Prostate gland (tissue), 2 donors: ENCODE measurements at regions not wholly inside any gene's neighbourhood (a gene's known extent, or its start where the extent isn't known, plus 50 kb on each side); places are given as distances from the start of the nearest gene placed in this dataset.

Experiments
- DNase-seq: peaks from one replicate; pipeline ENCODE4 v3.0.0-alpha.2; 2019; ENCODE audit warnings: low spot score
- H3K27ac ChIP-seq, 2 donors: fragments of 200-600 bp; sonication (generic); 2 replicates each; pipeline ENCODE4 v1.5.1; 2017 to 2019
- H3K27me3 ChIP-seq: fragments of 200-600 bp; sonication (generic); replicated peaks from 2 replicates; pipeline ENCODE4 v1.5.1; 2019; ENCODE audit not compliant: insufficient read depth
- H3K36me3 ChIP-seq, 2 donors: fragments of 200-600 bp; sonication (generic); 1 replicate in 1 of 2; 2 replicates in 1 of 2; pipeline versions ENCODE4 v1.5.1 to v1.8.1; 2017 to 2019
- H3K4me1 ChIP-seq: fragments of 200-600 bp; sonication (generic); replicated peaks from 2 replicates; pipeline ENCODE4 v1.5.1; 2019
- H3K4me3 ChIP-seq, 2 donors: fragments of 200-600 bp; sonication (generic); 2 replicates each; pipeline ENCODE4 v1.5.1; 2017 to 2019
- H3K9me3 ChIP-seq: fragments of 200-600 bp; sonication (generic); 2 replicates; pipeline ENCODE4 v1.5.1; 2017
- POLR2A ChIP-seq: fragments of 450-650 bp; IDR thresholded peaks from one replicate; pipeline ENCODE4 v1.6.1; 2016; ENCODE audit warnings: antibody characterized with exemption, mild to moderate bottlenecking
- POLR2AphosphoS5 ChIP-seq: sonication (generic); formaldehyde crosslinking; IDR thresholded peaks from one replicate; pipeline ENCODE4 v1.6.1; 2017; ENCODE audit warnings: antibody characterized with exemption
- WGBS: methylation state at CpG from one replicate; pipeline ENCODE4 v1.1.5; 2018; 5-methylcytosine and 5-hydroxymethylcytosine counted together
- intact Hi-C: fragments of 100-400 bp; cut with DNase I; formaldehyde crosslinking; loops from one replicate; pipeline ENCODE4 v1.14.2; 2022
- TF ChIP-seq, protein P1 (sequence below), 4 experiments: fragments of 200-600 bp in 2 of 4; fragments of 450-650 bp in 2 of 4; sonication (generic) in 2 of 4; IDR thresholded peaks; 1 replicate in 3 of 4; 2 replicates in 1 of 4; pipeline ENCODE4 v1.5.1; 2016 to 2019; ENCODE audit warnings: antibody characterized with exemption in 4 of 4, mild to moderate bottlenecking in 2 of 4, moderate library complexity in 2 of 4

DNA sequence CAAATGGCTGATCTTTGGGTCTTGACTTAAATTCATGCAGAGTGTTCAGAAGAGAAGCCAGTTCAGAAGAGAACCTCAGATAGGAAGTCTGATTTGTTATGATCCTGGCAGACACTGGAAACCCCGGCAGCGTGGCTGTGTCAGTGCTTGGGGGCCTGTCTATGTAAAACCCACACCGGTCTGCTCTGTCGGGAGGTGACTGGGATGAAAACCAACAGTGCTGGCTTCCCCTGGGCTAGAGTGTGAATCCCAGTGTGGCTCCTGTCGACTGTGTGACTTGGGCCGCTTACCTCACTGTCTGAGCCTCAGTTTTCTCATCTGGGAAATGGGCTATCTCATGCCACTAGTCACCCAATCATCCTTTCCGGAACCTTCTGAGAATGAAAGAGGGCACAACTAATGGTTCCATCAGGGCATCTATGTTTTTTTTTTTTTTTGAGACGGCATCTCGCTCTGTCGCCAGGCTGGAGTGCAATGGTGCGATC, 92.4 kb downstream of the FOXL1 start:
- H3K27ac ChIP-seq, result no peak overlapping the region
- 88% methylated on average over 11 of the region's 11 CpGs for whole genome bisulfite sequencing
- no peaks in the 10 kb centered on the region for H3K4me1 ChIP-seq
- no peaks in the 10 kb centered on the region for H3K9me3 ChIP-seq
- H3K27me3 ChIP-seq, result no peaks in the 10 kb centered on the region
- H3K4me3 ChIP-seq, result no peak overlapping the region
- TF ChIP-seq, protein P1, sequence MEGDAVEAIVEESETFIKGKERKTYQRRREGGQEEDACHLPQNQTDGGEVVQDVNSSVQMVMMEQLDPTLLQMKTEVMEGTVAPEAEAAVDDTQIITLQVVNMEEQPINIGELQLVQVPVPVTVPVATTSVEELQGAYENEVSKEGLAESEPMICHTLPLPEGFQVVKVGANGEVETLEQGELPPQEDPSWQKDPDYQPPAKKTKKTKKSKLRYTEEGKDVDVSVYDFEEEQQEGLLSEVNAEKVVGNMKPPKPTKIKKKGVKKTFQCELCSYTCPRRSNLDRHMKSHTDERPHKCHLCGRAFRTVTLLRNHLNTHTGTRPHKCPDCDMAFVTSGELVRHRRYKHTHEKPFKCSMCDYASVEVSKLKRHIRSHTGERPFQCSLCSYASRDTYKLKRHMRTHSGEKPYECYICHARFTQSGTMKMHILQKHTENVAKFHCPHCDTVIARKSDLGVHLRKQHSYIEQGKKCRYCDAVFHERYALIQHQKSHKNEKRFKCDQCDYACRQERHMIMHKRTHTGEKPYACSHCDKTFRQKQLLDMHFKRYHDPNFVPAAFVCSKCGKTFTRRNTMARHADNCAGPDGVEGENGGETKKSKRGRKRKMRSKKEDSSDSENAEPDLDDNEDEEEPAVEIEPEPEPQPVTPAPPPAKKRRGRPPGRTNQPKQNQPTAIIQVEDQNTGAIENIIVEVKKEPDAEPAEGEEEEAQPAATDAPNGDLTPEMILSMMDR (IDR thresholded peaks at IDR 0.05), result no peak
- no peak for TF ChIP-seq POLR2A
- TF ChIP-seq POLR2AphosphoS5, result no peak
- DNase-seq, result no peak
- intact Hi-C loops, result no loop called here
- H3K36me3 ChIP-seq, result no peaks in the 10 kb centered on the region

DNA sequence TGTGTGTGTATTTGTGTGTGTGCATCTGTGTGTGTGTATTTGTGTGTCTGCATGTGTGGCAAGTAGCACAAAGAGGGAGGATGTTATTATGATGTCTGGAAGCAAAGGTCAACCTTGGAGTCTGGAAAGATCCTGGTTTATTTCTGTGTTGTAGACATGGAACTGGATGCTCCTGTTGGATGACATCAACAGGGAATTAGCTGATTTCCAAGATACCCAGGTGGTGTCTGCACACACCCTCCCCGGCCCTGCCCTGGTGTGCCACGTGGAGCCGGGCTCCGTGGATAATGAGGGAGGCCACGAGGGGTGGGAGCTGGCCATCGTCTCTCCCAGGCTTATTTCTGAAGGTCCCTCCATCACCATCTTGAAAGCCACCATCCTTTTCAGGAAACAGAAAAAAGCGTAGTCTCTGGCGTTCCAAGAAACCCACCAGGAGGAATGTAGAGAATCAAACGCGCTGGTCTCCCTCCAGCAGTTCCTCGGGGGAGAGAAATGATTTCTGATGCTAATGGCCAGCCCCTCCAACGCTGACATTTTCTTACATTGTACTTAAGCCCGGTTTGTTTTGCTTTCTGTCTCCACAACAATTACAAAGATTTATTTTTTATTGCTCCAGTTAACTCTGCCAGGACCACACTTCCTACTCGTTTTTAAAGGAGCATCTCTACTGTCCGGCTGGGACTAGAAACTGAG, 93.3 kb downstream of the FOXL1 start:
- WGBS, result 18% methylated on average over 15 of the region's 15 CpGs
- intact Hi-C loops, result no loop called here
- Histone ChIP-seq H3K4me3 (no peak overlapping the region), H3K36me3 (no peaks in the 10 kb centered on the region), H3K27ac (no peak overlapping the region), H3K27me3 (no peaks in the 10 kb centered on the region), H3K4me1 (no peaks in the 10 kb centered on the region), H3K9me3 (no peaks in the 10 kb centered on the region)
- TF ChIP-seq POLR2A (no peak), POLR2AphosphoS5 (no peak)
- TF ChIP-seq, protein P1 (IDR thresholded peaks at IDR 0.05), result no peak
- no peak for DNase-seq

DNA sequence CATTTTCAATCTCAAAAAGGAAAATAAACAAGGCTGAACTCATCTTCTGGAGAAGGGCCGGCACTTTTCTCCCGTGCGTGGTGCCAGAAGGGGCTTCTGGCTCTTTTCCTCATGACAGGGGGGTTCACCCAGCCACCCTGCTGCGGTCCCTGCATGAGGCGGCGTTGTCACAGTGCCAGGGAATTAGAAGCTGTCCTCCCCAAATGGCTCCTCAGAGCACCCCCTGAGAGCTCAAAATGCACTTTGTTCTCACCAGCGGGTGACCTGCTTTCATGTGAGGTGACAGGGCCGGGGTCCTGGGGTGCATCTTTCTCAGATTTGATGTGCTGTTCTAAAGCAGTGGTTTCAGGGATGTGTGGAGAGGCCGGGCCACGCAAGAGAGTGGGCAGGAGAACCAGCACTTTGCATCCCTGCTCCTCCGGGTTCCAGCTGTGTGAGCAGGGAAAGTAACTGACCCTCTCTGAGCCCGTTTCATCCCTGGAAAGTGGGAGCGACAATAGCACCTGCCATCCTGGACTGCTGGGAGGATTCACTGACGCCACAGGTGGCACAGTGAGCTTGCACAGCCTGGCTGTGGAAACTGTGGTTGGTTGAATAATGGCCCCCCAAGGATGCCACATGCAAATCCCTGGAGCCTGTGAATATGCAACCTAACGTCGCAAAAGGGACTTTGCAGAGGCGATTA, 94.0 kb downstream of the FOXL1 start:
- TF ChIP-seq, protein P1 (IDR thresholded peaks at IDR 0.05), result no peak
- TF ChIP-seq POLR2A (no peak), POLR2AphosphoS5 (no peak)

DNA sequence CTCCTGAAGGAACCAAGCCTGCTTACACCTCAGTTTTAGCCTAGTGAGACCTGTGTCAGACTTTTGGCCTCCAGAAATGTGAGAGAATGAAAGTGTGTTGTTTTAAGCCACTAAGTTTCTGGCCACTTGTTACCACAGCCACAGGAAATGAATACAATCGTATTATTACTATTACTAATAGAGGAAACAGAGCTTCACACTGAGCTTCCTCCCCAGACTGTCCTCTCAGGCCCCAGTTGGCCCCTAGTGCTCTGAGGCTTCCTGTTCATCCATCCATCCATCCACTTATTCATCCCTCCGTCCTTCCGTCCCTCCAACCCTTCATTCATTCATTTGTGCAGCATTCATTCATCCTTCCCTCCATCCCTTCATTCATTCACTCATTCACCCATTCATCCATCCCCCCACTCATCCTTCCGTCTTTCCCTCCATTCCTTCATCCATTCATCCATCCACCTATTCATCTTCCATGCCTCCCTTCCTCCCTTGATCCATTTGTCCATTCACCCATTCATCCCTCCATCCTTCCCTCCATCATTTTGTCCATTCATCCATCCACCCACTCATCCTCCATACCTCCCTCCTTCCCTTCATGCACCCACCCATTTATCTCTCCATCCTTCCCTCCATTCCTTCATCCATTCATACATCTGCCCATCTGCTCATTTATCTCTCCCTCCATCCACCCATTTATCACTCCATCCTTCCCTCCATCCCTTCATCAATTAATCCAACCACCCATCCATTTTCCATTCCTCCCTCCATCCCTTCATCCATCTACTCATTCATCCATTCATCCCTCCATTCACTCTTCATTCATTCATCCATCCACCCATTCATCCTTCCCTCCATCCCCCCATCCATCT, 95.0 kb downstream of the FOXL1 start:
- H3K27me3 ChIP-seq, result no peaks in the 10 kb centered on the region
- intact Hi-C loops, result no loop called here
- no peak for DNase-seq
- no peaks in the 10 kb centered on the region for H3K36me3 ChIP-seq
- 91% methylated on average over 4 of the region's 4 CpGs for WGBS
- no peak overlapping the region for H3K4me3 ChIP-seq
- TF ChIP-seq, protein P1 (IDR thresholded peaks at IDR 0.05), result no peak
- TF ChIP-seq POLR2A (no peak), POLR2AphosphoS5 (no peak)
- H3K27ac ChIP-seq, result no peak overlapping the region
- no peaks in the 10 kb centered on the region for H3K9me3 ChIP-seq
- H3K4me1 ChIP-seq, result no peaks in the 10 kb centered on the region

More for the DNA sequence above, 94.0 kb downstream of the FOXL1 start:
- 58% methylated on average over 17 of the region's 17 CpGs for WGBS
- no peak overlapping the region for H3K4me3 ChIP-seq
- H3K9me3 ChIP-seq, result no peaks in the 10 kb centered on the region
- no peak overlapping the region for H3K27ac ChIP-seq
- no peak for DNase-seq
- no peaks in the 10 kb centered on the region for H3K36me3 ChIP-seq
- no peaks in the 10 kb centered on the region for H3K27me3 ChIP-seq
- intact Hi-C loops, result no loop called here
- no peaks in the 10 kb centered on the region for H3K4me1 ChIP-seq
